ENCODE measurements at regions not wholly inside any gene's neighbourhood (a gene's known extent, or its start where the extent isn't known, plus 50 kb on each side); places are given as distances from the start of the nearest gene placed in this dataset.

DNA sequence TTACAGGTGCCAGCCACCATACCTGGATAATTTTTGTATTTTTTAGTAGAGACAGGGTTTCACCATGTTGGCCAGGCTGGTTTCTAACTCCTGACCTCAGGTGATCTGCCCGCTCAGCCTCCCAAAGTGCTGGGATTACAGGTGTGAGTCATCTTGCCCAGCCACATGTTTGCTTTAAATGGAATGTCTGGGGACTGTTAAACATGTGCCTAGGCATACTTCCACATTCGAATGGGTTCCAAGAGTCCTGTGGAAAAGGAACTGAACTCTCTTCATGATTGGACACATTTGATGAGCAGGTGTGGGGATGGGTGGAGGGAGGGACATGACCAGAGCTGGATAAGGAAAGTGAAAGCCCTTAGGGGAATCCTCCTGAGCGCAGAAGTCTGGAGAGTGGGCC, 58.4 kb upstream of the GREB1L start:
- TF ChIP-seq CTCF (IDR thresholded peaks at IDR 0.05) (no peak), POLR2AphosphoS5 (IDR thresholded peaks at IDR 0.05) (no peak)
